LNCAP (cell line): ENCODE measurements at regions not wholly inside any gene's neighbourhood (a gene's known extent, or its start where the extent isn't known, plus 50 kb on each side); places are given as distances from the start of the nearest gene placed in this dataset.

Experiments
- TF ChIP-seq, protein P1 (sequence below): fragments of 450-650 bp; IDR thresholded peaks from 2 replicates; pipeline ENCODE4 v1.5.1; 2017; ENCODE audit warnings: mild to moderate bottlenecking

DNA sequence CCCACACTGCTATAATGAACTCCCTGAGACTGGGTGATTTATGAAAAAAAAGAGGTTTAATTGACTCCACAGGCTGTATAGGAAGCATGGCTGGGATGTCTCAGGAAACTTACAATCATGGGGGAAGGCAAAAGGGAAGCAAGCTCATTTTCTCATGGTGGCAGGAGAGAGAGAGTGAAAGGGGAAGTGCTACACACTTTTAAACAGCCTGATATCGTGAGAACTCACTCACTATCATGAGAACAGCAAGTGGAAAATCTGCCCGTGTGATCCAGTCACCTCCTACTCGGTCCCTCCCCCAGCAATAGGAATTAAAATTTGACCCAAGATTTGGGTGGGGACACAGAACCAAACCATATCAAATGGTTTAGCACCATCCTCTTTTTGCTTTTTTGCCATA lies 116.6 kb upstream of the CEP162 start:
- TF ChIP-seq, protein P1, sequence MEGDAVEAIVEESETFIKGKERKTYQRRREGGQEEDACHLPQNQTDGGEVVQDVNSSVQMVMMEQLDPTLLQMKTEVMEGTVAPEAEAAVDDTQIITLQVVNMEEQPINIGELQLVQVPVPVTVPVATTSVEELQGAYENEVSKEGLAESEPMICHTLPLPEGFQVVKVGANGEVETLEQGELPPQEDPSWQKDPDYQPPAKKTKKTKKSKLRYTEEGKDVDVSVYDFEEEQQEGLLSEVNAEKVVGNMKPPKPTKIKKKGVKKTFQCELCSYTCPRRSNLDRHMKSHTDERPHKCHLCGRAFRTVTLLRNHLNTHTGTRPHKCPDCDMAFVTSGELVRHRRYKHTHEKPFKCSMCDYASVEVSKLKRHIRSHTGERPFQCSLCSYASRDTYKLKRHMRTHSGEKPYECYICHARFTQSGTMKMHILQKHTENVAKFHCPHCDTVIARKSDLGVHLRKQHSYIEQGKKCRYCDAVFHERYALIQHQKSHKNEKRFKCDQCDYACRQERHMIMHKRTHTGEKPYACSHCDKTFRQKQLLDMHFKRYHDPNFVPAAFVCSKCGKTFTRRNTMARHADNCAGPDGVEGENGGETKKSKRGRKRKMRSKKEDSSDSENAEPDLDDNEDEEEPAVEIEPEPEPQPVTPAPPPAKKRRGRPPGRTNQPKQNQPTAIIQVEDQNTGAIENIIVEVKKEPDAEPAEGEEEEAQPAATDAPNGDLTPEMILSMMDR: no peak

DNA sequence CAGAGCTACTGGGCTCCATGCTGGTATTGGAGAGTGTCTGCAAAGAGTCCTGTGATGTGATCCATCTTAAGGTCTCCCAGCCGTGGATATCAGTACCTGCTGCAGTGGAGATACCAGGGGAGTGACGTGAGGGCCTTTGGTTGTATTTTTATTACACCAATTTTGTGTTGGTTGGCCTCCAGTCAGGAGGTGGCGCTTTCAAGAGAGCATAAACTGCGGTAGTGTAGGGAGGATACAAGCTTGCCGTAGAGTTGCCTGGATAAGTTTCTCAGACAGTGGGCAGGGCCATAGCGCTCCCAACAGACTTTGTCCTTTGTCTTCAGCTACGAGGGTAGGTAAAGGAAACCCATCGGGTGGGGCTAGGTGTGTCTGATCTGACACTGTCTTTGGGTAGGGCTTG lies 113.0 kb upstream of the CEP162 start:
- TF ChIP-seq, protein P1: no peak

DNA sequence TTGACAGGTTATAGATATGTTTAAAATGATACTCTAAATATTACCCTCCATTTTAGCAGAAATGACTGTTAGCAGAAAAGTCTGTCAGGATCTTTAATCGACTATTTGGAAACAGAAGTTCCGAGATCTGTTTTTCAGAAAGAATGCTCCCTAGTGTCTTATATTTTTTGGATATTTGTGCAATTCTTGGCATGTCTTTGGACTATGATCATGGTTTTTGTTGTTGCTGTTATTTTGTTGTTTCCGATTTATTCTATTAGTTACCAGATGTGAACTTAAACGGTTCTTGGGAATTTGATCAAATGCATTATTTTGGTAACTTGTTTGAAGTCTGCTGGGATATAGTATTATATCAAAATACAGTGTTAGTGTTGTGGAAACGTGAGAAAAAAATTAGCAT lies 106.4 kb upstream of the CEP162 start:
- TF ChIP-seq, protein P1: no peak

DNA sequence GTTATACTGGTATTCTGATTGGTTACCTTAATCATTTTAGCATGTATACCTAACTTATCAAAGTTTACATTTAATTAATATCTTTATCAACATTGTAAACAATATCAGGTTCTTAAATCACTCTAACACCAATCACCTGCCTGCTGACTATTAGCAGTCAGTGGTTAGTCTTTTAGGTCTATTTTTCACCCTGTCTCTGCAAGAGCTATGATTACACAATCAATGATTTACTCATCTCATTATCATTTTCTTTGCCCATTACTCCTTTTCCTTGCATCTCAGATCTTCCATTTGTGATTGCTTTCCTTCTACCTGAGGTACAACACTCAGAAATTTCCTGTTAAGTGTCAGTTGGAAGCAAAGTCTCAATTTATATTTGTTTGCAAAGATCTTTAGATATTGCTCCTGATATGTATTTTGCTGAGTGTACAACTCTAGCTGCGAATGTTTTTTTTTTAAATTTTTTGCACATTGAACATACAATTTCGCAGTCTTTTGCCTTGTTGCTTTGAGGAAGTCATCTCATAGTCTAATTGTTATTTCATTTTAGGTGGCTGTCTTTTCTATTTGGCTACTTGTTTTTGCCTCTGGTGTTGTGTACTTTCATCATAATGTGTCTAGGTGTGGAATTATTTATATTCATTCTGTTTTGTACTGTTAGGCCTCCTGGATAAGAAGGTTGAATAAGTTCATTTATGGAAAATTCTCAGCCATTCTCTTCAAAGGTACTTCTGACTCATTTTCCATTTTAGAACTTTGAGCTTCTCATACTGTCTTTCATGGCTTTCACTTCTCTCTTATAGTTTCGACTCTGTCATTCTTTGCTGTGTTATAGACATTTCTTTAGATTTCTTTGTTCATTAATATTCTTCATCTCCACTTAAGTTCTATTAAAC lies 104.9 kb upstream of the CEP162 start:
- TF ChIP-seq, protein P1: no peak

DNA sequence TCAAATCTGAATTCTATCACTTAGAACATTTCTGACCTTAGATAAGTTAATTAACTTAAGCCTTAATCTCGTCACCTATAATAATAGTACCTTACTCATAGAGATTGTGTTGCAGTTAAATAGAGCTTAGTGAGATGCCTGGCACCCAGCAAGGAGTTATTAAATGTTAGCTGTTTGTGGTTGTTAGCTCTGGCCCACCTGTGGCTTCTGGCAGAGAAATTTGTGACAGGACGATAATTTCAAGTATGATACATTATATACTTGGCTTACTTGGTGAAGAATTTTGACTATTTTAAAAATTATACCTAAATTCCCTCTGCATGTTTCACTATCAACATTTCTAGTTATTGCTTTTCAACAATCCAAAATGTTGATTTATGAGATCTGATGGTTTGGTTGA lies 102.9 kb upstream of the CEP162 start:
- TF ChIP-seq, protein P1: no peak

DNA sequence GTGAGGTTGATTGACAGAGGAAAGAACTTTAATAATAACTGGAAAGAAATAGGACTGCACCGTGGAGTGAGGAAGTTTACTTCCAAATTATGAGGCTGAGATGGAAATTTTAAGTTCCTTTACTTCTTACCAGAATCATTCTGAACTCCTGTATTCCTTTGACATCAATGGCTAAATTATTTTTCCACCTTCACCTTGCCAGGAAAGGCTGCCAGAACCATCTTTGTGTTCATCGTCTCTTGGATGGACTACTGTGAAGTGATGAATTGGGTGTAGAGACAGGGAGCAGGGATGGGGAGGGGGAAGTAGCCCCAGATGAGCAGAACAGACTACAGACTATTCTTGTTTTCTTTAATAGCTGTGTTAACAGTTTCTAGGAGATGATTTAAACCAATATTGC lies 102.1 kb upstream of the CEP162 start:
- TF ChIP-seq, protein P1: no peak

DNA sequence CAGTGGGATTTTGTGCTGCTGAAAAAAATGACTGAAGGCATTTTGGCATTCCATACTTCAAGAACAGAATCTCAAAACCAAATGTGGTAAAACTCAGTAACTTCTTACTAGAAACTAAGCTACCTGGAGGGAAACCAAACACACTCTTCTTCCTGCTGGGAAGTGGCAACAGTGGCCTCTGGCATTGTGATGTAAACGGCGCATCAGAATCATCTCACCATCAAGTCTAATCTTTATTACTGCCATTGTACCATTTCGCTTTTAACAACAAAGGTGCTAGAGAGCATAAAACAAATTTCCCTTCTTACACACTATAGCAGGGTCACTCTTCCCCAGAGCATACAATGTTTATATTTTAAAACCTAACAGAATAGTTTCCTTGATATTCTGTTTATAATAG lies 101.6 kb upstream of the CEP162 start:
- TF ChIP-seq, protein P1: no peak
